Right lobe of liver (tissue), 4 donors: ENCODE measurements at regions not wholly inside any gene's neighbourhood (a gene's known extent, or its start where the extent isn't known, plus 50 kb on each side); places are given as distances from the start of the nearest gene placed in this dataset.

Source experiments
- CTCF ChIP-seq, 4 donors: fragments of 200-600 bp in 3 of 4; fragments of 450-650 bp in 1 of 4; IDR thresholded peaks; one replicate each; pipeline versions ENCODE4 v1.5.1 to v1.8.0; 2016 to 2022; ENCODE audit warnings: antibody characterized with exemption in 4 of 4, mild to moderate bottlenecking in 2 of 4
- POLR2A ChIP-seq: fragments of 450-650 bp; IDR thresholded peaks from one replicate; pipeline ENCODE4 v1.6.1; 2017; ENCODE audit warnings: antibody characterized with exemption, mild to moderate bottlenecking
- donor health status: DM: no; HTN: no; CAD: no.
- donor health status: DM: no; HTN: no; CAD: no.
- donor health status: DM: no; HTN: yes; CAD: no.

GRCh38 chr3:115469649-115470048 is 153.7 kb upstream of the GAP43 start:
- no peak for TF ChIP-seq POLR2A
- no peak for TF ChIP-seq CTCF (IDR thresholded peaks at IDR 0.05)
